Body of pancreas (tissue), 4 donors: ENCODE measurements at regions not wholly inside any gene's neighbourhood (a gene's known extent, or its start where the extent isn't known, plus 50 kb on each side); places are given as distances from the start of the nearest gene placed in this dataset.

Experiments
- POLR2A ChIP-seq, 3 donors: fragments of 450-650 bp; IDR thresholded peaks; one replicate each; pipeline ENCODE4 v1.6.1; 2016; ENCODE audit warnings: antibody characterized with exemption in 3 of 3, mild to moderate bottlenecking in 2 of 3
- TF ChIP-seq, protein P1 (sequence below), 7 experiments: fragments of 450-650 bp in 4 of 7; fragments of 200-600 bp in 3 of 7; sonication (generic) in 3 of 7; IDR thresholded peaks; one replicate each; pipeline ENCODE4 v1.5.1; 2016 to 2019; ENCODE audit warnings: antibody characterized with exemption in 7 of 7

DNA sequence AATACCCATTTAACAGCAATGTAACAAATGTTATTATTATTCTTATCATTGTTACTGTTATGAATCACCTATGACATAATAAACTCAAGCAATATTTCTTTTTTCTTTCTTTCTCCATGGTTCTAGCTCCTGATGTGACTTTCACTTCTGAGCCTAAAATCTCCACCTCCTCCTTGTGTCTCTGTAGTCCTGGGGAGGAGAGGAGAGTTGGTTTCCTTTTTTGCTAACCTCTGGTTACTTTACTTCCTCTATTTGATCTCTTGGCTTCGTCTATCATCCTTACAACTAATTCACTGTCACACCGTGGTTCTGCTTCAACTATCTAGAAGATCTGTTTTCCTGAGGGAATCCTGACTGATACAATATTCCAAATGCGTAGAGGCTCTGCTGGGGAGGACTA is 456.6 kb downstream of the VRK1 start:
- TF ChIP-seq, protein P1, sequence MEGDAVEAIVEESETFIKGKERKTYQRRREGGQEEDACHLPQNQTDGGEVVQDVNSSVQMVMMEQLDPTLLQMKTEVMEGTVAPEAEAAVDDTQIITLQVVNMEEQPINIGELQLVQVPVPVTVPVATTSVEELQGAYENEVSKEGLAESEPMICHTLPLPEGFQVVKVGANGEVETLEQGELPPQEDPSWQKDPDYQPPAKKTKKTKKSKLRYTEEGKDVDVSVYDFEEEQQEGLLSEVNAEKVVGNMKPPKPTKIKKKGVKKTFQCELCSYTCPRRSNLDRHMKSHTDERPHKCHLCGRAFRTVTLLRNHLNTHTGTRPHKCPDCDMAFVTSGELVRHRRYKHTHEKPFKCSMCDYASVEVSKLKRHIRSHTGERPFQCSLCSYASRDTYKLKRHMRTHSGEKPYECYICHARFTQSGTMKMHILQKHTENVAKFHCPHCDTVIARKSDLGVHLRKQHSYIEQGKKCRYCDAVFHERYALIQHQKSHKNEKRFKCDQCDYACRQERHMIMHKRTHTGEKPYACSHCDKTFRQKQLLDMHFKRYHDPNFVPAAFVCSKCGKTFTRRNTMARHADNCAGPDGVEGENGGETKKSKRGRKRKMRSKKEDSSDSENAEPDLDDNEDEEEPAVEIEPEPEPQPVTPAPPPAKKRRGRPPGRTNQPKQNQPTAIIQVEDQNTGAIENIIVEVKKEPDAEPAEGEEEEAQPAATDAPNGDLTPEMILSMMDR (IDR thresholded peaks at IDR 0.05), result no peak
- TF ChIP-seq POLR2A (IDR thresholded peaks at IDR 0.05), result no peak
